ENCODE measurements at regions not wholly inside any gene's neighbourhood (a gene's known extent, or its start where the extent isn't known, plus 50 kb on each side); places are given as distances from the start of the nearest gene placed in this dataset.
"Not testable (repeated sequence)": the region's sequence is repeated elsewhere in the genome, so short reads cannot be mapped to it uniquely, and the experiment has no call there.

DNA sequence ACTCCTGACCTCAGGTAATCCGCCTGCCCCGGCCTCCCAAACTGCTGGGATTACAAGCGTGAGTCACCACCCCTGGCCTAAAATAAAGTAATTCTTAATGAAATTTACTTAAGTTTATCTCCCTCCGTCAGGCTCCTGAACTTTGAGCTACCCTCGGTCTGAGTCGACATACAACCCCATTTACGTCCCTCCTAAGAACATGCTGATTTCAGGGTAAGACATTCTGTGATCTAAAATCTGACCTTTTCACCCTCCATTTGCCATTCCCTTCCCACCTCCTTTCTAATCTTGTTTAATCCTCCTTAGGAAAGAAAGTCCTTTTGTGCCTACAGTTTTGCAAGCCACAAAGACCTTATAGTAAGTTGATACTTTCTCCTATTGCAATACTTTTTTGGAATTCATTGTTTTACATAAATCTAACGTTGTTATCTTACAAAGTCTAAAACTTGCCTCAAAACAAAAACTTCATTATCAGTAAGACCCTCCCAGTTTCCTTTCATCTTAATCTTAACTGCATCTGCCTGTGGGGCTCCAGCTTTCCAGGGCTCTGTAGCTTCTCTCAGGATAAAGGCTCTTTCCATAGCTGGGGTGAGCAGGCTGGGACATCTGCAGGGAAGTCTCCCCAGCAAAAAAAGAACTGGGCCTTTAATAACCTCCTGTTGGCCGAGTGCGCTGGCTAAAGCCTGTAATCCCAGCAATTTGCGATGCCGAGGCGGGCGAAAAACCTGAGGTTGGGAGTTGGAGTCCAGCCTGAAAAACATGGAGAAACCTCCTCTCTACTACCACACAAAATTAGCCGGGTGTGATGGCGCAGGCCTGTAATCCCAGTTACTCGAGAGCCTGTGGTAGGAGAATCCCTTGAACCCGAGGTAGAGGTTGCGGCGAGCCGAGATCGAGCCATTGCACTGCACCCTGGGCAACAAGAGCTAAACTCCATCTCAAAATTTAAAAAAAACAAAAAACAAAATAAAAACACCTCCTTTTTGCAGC is 143.1 kb downstream of the ZNF737 start:
- DNase-seq: no peak
- Histone ChIP-seq H3K27me3 (ENCODE audit: control insufficient read depth, insufficient read depth, low read length) (no peaks in the 10 kb centered on the region), H3K36me3 (replicated peaks; ENCODE audit: control insufficient read depth, insufficient read depth, low read length) (peaks cover 10% of the 10 kb centered on the region), H3K4me3 (ENCODE audit: insufficient read depth, low read depth, low read length) (no peak overlapping the region; the same call in 1 of the 2 replicates)

DNA sequence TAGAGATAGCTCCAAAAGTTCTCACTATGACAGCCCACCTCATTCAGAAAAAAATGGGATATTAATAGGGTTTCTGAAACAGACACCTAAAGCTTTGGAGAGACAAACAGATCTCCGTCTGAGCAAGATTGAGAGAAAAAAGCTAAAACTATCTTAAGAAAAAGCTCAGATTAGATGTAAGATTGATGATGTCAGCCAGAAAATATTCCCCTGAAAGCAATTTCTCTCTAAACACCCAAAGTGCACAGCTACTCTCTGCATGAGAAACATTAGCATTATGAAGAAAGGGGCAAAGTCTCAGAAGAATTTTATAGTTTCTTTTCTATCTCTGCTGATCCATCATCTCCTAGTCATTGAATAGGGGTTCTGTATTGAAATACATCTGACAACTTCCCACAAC is 148.9 kb downstream of the ZNF737 start:
- DNase-seq: no peak
- H3K4me3 ChIP-seq (ENCODE audit: insufficient read depth, low read depth, low read length): no peak overlapping the region
- H3K36me3 ChIP-seq (replicated peaks; ENCODE audit: control insufficient read depth, insufficient read depth, low read length): peaks cover 19% of the 10 kb centered on the region
- no peaks in the 10 kb centered on the region for H3K27me3 ChIP-seq (ENCODE audit: control insufficient read depth, insufficient read depth, low read length)

GRCh38 chr19:20414120-20414519 is 151.5 kb downstream of the ZNF737 start:
- no peak for DNase-seq
- H3K36me3 ChIP-seq (replicated peaks; ENCODE audit: control insufficient read depth, insufficient read depth, low read length): peaks cover 12% of the 10 kb centered on the region

DNA sequence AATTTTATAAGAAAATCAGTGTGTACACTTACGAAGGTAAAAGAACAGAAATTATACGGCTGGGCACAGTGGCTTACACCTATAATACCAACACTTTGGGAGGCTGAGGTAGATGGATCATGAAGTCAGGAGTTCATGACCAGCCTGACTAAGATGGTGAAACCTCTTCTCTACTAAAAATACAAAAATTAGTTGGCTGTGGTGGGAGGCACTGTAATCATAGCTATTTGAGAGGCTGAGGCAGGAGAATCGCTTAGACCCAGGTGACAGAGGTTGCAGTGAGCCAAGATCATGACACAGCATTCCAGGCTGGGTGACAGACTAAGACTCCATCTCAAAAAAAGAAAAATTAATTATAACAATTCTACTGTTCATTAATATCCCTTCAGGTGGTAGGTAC is 151.9 kb downstream of the ZNF737 start:
- Histone ChIP-seq H3K4me3 (ENCODE audit: insufficient read depth, low read depth, low read length) (no peak overlapping the region), H3K36me3 (replicated peaks; ENCODE audit: control insufficient read depth, insufficient read depth, low read length) (peaks cover 15% of the 10 kb centered on the region)
- no peak for DNase-seq

More at GRCh38 chr19:20414120-20414519, 151.5 kb downstream of the ZNF737 start:
- no peaks in the 10 kb centered on the region for H3K27me3 ChIP-seq (ENCODE audit: control insufficient read depth, insufficient read depth, low read length)
- H3K4me3 ChIP-seq (ENCODE audit: insufficient read depth, low read depth, low read length): no peak overlapping the region

DNA sequence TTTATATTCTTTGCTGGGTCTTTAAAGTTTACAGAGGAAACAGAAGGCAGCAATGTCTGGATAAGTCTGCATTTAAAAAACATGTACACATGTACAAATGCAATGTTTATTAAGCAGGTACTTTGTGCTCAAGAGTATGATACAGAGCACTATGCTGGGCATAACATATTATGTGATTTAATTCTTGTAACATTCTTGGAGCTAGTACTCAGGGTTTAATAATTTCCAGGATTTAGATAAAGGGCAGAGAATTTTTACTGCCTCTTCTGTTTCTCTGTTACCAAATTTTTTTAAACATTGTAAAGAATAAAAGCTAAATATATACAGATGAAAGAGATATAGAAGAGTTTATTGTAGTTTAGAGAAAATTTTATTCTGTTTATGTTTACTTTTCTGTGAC is 152.7 kb downstream of the ZNF737 start:
- Histone ChIP-seq H3K4me3 (ENCODE audit: insufficient read depth, low read depth, low read length) (no peak overlapping the region), H3K36me3 (replicated peaks; ENCODE audit: control insufficient read depth, insufficient read depth, low read length) (peaks cover 18% of the 10 kb centered on the region), H3K27me3 (ENCODE audit: control insufficient read depth, insufficient read depth, low read length) (no peaks in the 10 kb centered on the region)
- DNase-seq: no peak

More for the DNA sequence above, 151.9 kb downstream of the ZNF737 start:
- no peaks in the 10 kb centered on the region for H3K27me3 ChIP-seq (ENCODE audit: control insufficient read depth, insufficient read depth, low read length)

GRCh38 chr19:20397292-20397691 is 168.3 kb downstream of the ZNF737 start:
- Histone ChIP-seq H3K4me3 (ENCODE audit: insufficient read depth, low read depth, low read length) (no peak overlapping the region), H3K27me3 (ENCODE audit: control insufficient read depth, insufficient read depth, low read length) (no peaks in the 10 kb centered on the region), H3K36me3 (replicated peaks; ENCODE audit: control insufficient read depth, insufficient read depth, low read length) (peaks cover 7% of the 10 kb centered on the region)
- DNase-seq: no peak

DNA sequence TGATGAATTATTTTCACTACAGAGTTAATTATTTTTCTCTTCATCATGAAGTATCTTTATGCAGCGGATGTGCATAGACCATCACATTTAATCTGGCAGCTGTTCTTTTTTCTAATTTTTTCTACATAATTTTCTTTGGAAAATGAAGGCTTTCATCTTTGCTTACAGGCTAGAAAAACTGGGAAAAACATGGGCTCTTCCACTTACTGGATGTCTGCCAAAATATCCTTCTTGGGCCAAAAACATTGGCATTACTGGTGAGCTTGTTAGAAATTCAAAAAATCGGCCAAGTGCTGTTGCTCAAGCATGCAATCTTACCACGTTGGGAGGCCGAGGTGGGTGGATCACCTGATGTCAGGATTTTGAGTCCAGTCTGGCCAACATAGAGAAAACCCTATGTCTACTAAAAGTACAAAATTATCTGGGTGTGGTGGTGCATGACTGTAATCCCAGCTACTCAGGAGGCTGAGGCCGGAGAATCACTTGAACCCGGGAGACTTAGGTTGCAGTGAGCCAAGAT is 176.8 kb downstream of the ZNF737 start:
- Histone ChIP-seq H3K36me3 (replicated peaks; ENCODE audit: control insufficient read depth, insufficient read depth, low read length) (no peaks in the 10 kb centered on the region), H3K27me3 (ENCODE audit: control insufficient read depth, insufficient read depth, low read length) (no peaks in the 10 kb centered on the region), H3K4me3 (ENCODE audit: insufficient read depth, low read depth, low read length) (no peak overlapping the region)
- DNase-seq: no peak

GRCh38 chr19:20385061-20385460 is 180.5 kb downstream of the ZNF737 start:
- Histone ChIP-seq H3K27me3 (ENCODE audit: control insufficient read depth, insufficient read depth, low read length) (no peaks in the 10 kb centered on the region), H3K36me3 (replicated peaks; ENCODE audit: control insufficient read depth, insufficient read depth, low read length) (no peaks in the 10 kb centered on the region)
- DNase-seq: no peak

GRCh38 chr19:20371911-20372310 is 193.7 kb downstream of the ZNF737 start:
- no peaks in the 10 kb centered on the region for H3K36me3 ChIP-seq (replicated peaks; ENCODE audit: control insufficient read depth, insufficient read depth, low read length)
- DNase-seq: no peak
- peaks cover 35% of the 10 kb centered on the region; the same call in 1 of the 2 replicates for H3K27me3 ChIP-seq (ENCODE audit: control insufficient read depth, insufficient read depth, low read length)
- H3K4me3 ChIP-seq (ENCODE audit: insufficient read depth, low read depth, low read length): no peak overlapping the region

More at GRCh38 chr19:20385061-20385460, 180.5 kb downstream of the ZNF737 start:
- no peak overlapping the region for H3K4me3 ChIP-seq (ENCODE audit: insufficient read depth, low read depth, low read length)

- DNase-seq; H3K4me3 ChIP-seq (ENCODE audit: insufficient read depth, low read depth, low read length); H3K36me3 ChIP-seq (replicated peaks; ENCODE audit: control insufficient read depth, insufficient read depth, low read length): not testable (repeated sequence)
- H3K27me3 ChIP-seq (ENCODE audit: control insufficient read depth, insufficient read depth, low read length): peaks cover 35% of the 10 kb centered on the region; the same call in 1 of the 2 replicates
These were observed 194.3 kb downstream of the ZNF737 start for GRCh38 chr19:20371304-20371703.

DNA sequence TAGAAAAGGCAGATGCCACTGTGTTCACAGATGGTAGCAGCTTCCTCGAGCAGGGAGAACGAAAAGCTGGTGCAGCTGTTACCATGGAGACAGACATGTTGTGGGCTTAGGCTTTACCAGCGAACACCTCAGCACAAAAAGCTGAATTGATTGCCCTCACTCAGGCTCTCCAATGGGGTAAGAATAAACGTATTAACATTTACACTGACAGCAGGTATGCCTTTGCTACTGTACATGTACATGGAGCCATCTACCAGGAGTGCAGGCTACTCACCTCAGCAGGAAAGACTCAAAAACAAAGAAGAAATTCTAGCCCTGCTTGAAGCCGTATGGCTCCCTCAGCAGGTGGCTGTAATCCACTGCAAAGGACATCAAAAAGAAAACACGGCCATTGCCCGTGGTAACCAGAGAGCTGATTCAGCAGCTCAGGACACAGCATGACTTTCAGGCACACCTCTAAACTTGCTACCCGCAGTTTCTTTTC is 197.7 kb downstream of the ZNF737 start:
- no peak for DNase-seq
- Histone ChIP-seq H3K27me3 (ENCODE audit: control insufficient read depth, insufficient read depth, low read length) (peaks cover 32% of the 10 kb centered on the region; the same call in 1 of the 2 replicates), H3K4me3 (ENCODE audit: insufficient read depth, low read depth, low read length) (no peak overlapping the region), H3K36me3 (replicated peaks; ENCODE audit: control insufficient read depth, insufficient read depth, low read length) (no peaks in the 10 kb centered on the region)

GRCh38 chr19:20365146-20365545 is 198.1 kb downstream of the ZNF486 start:
- peaks cover 19% of the 10 kb centered on the region; the same call in 1 of the 2 replicates for H3K27me3 ChIP-seq (ENCODE audit: control insufficient read depth, insufficient read depth, low read length)
- no peak overlapping the region for H3K4me3 ChIP-seq (ENCODE audit: insufficient read depth, low read depth, low read length)
- no peaks in the 10 kb centered on the region for H3K36me3 ChIP-seq (replicated peaks; ENCODE audit: control insufficient read depth, insufficient read depth, low read length)
- DNase-seq: no peak

- peaks cover 3% of the 10 kb centered on the region; the same call in 1 of the 2 replicates for H3K27me3 ChIP-seq (ENCODE audit: control insufficient read depth, insufficient read depth, low read length)
- peak; percentile 43 for DNase-seq
- H3K4me3 ChIP-seq (ENCODE audit: insufficient read depth, low read depth, low read length): no peak overlapping the region
These were observed 193.1 kb downstream of the ZNF486 start for GRCh38 chr19:20359933-20360720.

GRCh38 chr19:20358841-20359465 is 191.9 kb downstream of the ZNF486 start:
- not testable (repeated sequence) for H3K4me3 ChIP-seq (ENCODE audit: insufficient read depth, low read depth, low read length); H3K27me3 ChIP-seq (ENCODE audit: control insufficient read depth, insufficient read depth, low read length); DNase-seq; H3K36me3 ChIP-seq (replicated peaks; ENCODE audit: control insufficient read depth, insufficient read depth, low read length)

More at GRCh38 chr19:20359933-20360720, 193.1 kb downstream of the ZNF486 start:
- no peaks in the 10 kb centered on the region for H3K36me3 ChIP-seq (replicated peaks; ENCODE audit: control insufficient read depth, insufficient read depth, low read length)
